HCT116 (cell line): ENCODE measurements at regions not wholly inside any gene's neighbourhood (a gene's known extent, or its start where the extent isn't known, plus 50 kb on each side); places are given as distances from the start of the nearest gene placed in this dataset.

ENCODE experiments used
- ATAC-seq: fragments of 200-7000 bp; cut with Tn5 transposase; 2 replicates; pipeline ENCODE4 v1.9.1; 2020; ENCODE audit warnings: mild to moderate bottlenecking, moderate library complexity
- BruUV-seq: library from RNA; stranded (reverse); fragments of 400-500 nt; replicated peaks from 2 replicates; lab custom pipeline; 2021; lab: Mats Ljungman, UMichigan
- CTCF ChIA-PET: fragments of 300-600 bp; sonication (Branson Sonifier 250); formaldehyde crosslinking; loops from one replicate; lab custom pipeline; 2021; ENCODE audit warnings: antibody characterized with exemption; lab: Charles Lee
- POLR2A ChIA-PET: fragments of 300-600, 350-600 bp; sonication (Branson Sonifier 250); formaldehyde crosslinking; loops from one replicate; lab custom pipeline; 2021; ENCODE audit warnings: antibody characterized with exemption; lab: Charles Lee
- RAD21 ChIA-PET, 2 experiments: fragments of 300-600 bp; sonication (Branson Sonifier 250); formaldehyde crosslinking; loops; one replicate each; lab custom pipeline; 2023; ENCODE audit warnings: low total read pairs in 2 of 2; ENCODE audit not compliant: uncharacterized antibody in 2 of 2, unreplicated experiment in 2 of 2, low non-redundant PET in 1 of 2; lab: Charles Lee
- DNase-seq: peaks from one replicate; pipeline ENCODE4 v3.0.0-alpha.2; 2010; ENCODE audit warnings: low read depth, low spot score
- H2AFZ ChIP-seq: fragments of 200-600 bp; shearing (Covaris generic), sonication (generic); 2 replicates; pipeline ENCODE4 v1.6.1; 2017; ENCODE audit warnings: low read depth, mixed run types, mixed read lengths, antibody characterized with exemption, low read length; ENCODE audit not compliant: poor library complexity, severe bottlenecking
- H3K27ac ChIP-seq: 2 replicates; pipeline ENCODE4 v1.5.1; 2012; ENCODE audit warnings: low read depth, low read length
- H3K27me3 ChIP-seq: fragments of 200-600 bp; sonication (generic); 2 replicates; pipeline ENCODE4 v1.6.1; 2016; ENCODE audit warnings: mixed run types, low read length, mixed read lengths; ENCODE audit not compliant: insufficient read depth
- H3K36me3 ChIP-seq, 2 experiments: fragments of 200-500 bp in 1 of 2; fragments of 200-600 bp in 1 of 2; sonication (Bioruptor generic) in 1 of 2; sonication (generic) in 1 of 2; 2 replicates each; pipeline versions ENCODE4 v1.5.1 to v1.6.1; 2014 to 2016; ENCODE audit warnings: low read length in 2 of 2, inconsistent platforms in 1 of 2, mixed read lengths in 1 of 2, mixed run types in 1 of 2; ENCODE audit not compliant: insufficient read depth in 2 of 2, control insufficient read depth in 1 of 2
- H3K4me1 ChIP-seq, 2 experiments: fragments of 200-600 bp in 1 of 2; sonication (generic) in 1 of 2; 2 replicates each; pipeline versions ENCODE4 v1.5.1 to v1.6.1; 2012 to 2017; ENCODE audit warnings: low read length in 2 of 2, inconsistent platforms in 1 of 2, mild to moderate bottlenecking in 1 of 2, mixed read lengths in 1 of 2, mixed run types in 1 of 2, moderate library complexity in 1 of 2; ENCODE audit not compliant: insufficient read depth in 2 of 2, control insufficient read depth in 1 of 2
- H3K4me2 ChIP-seq: fragments of 200-600 bp; sonication (generic); 2 replicates; pipeline ENCODE4 v1.6.1; 2017; ENCODE audit warnings: mixed run types, low read length, mixed read lengths
- H3K4me3 ChIP-seq, 2 experiments: fragments of 200-600 bp in 1 of 2; sonication (generic) in 1 of 2; replicated peaks in 1 of 2; 2 replicates each; pipeline ENCODE4 v1.5.1; 2011 to 2016; ENCODE audit warnings: low read length in 2 of 2, control low read depth in 1 of 2, low read depth in 1 of 2, mild to moderate bottlenecking in 1 of 2, mixed read lengths in 1 of 2, mixed run types in 1 of 2
- H3K79me2 ChIP-seq: fragments of 200-600 bp; sonication (generic); 2 replicates; pipeline ENCODE4 v1.6.1; 2017; ENCODE audit warnings: mild to moderate bottlenecking, mixed run types, low read length, moderate library complexity, mixed read lengths; ENCODE audit not compliant: insufficient read depth
- H3K9ac ChIP-seq: fragments of 200-600 bp; sonication (generic); 2 replicates; pipeline ENCODE4 v1.6.1; 2016; ENCODE audit warnings: low read length, mixed read lengths
- H3K9me2 ChIP-seq: fragments of 200-600 bp; sonication (generic), shearing (Covaris generic); 2 replicates; pipeline ENCODE4 v1.6.1; 2017; ENCODE audit warnings: mixed run types, mild to moderate bottlenecking, moderate library complexity; ENCODE audit not compliant: insufficient read depth
- H3K9me3 ChIP-seq, 2 experiments: fragments of 200-500 bp in 1 of 2; fragments of 200-600 bp in 1 of 2; sonication (Bioruptor generic) in 1 of 2; sonication (generic) in 1 of 2; 2 replicates each; pipeline ENCODE4 v1.6.1; 2014 to 2017; ENCODE audit warnings: low read length in 2 of 2, mixed read lengths in 2 of 2, inconsistent platforms in 1 of 2, low read depth in 1 of 2, mild to moderate bottlenecking in 1 of 2, mixed run types in 1 of 2, moderate library complexity in 1 of 2; ENCODE audit not compliant: control insufficient read depth in 1 of 2, insufficient read depth in 1 of 2
- H4K20me1 ChIP-seq: fragments of 200-600 bp; sonication (generic), shearing (Covaris generic); 2 replicates; pipeline ENCODE4 v1.6.1; 2017; ENCODE audit warnings: mixed run types, mild to moderate bottlenecking, moderate library complexity; ENCODE audit not compliant: insufficient read depth
- CBX3 ChIP-seq: IDR thresholded peaks from 2 replicates; pipeline ENCODE4 v1.6.1; 2012; ENCODE audit warnings: low read depth
- CEBPB ChIP-seq: IDR thresholded peaks from 2 replicates; pipeline ENCODE4 v1.6.1; 2012; ENCODE audit warnings: low read depth
- ELF1 ChIP-seq: IDR thresholded peaks from 2 replicates; pipeline ENCODE4 v1.6.1; 2012; ENCODE audit warnings: low read depth, borderline replicate concordance
- EZH2 ChIP-seq: fragments of 200-600 bp; sonication (generic); IDR thresholded peaks from 2 replicates; pipeline ENCODE4 v1.6.1; 2017; ENCODE audit warnings: antibody characterized with exemption, mixed run types
- EZH2phosphoT487 ChIP-seq: fragments of 200-600 bp; IDR thresholded peaks from 2 replicates; pipeline ENCODE4 v1.6.1; 2018; ENCODE audit warnings: antibody characterized with exemption, borderline replicate concordance
- JUND ChIP-seq: IDR thresholded peaks from 2 replicates; pipeline ENCODE4 v1.6.1; 2012
- POLR2A ChIP-seq: IDR thresholded peaks from 2 replicates; pipeline ENCODE4 v1.7.0; 2011; ENCODE audit warnings: borderline replicate concordance; ENCODE audit not compliant: insufficient read depth, insufficient read length; ENCODE audit errors: extremely low read depth
- POLR2AphosphoS5 ChIP-seq: IDR thresholded peaks from 2 replicates; pipeline ENCODE4 v1.6.1; 2011; ENCODE audit warnings: mild to moderate bottlenecking, low read depth, low read length, moderate library complexity
- TCF7L2 ChIP-seq: IDR thresholded peaks from 2 replicates; pipeline ENCODE4 v1.7.0; 2011; ENCODE audit warnings: borderline replicate concordance, inconsistent platforms; ENCODE audit not compliant: insufficient read depth, insufficient read length; ENCODE audit errors: extremely low read depth
- YY1 ChIP-seq: IDR thresholded peaks from 2 replicates; pipeline ENCODE4 v1.6.1; 2011; ENCODE audit warnings: low read length, low read depth, moderate library complexity, mild to moderate bottlenecking; ENCODE audit not compliant: insufficient replicate concordance; ENCODE audit errors: extremely low read depth
- ZFX ChIP-seq: fragments of 450-650 bp; IDR thresholded peaks from 2 replicates; pipeline ENCODE4 v1.6.1; 2017
- ZNF274 ChIP-seq: fragments of 200-500 bp; sonication (Bioruptor generic); IDR thresholded peaks from 2 replicates; pipeline ENCODE4 v1.6.1; 2014; ENCODE audit warnings: mild to moderate bottlenecking, low read depth, low read length, inconsistent platforms
- intact Hi-C: fragments of 100-400 bp; cut with micrococcal nuclease; formaldehyde crosslinking; loops from 2 replicates; pipeline ENCODE4 v1.10.0; 2022
- TF ChIP-seq, protein P1 (sequence below): IDR thresholded peaks from 2 replicates; pipeline ENCODE4 v1.6.1; 2011; ENCODE audit warnings: mild to moderate bottlenecking, low read length, moderate library complexity; ENCODE audit not compliant: insufficient replicate concordance; ENCODE audit errors: extremely low read depth
- TF ChIP-seq, protein P2 (sequence below): IDR thresholded peaks from 2 replicates; pipeline ENCODE4 v1.6.1; 2012
- TF ChIP-seq, protein P3 (sequence below): IDR thresholded peaks from 2 replicates; pipeline ENCODE4 v1.6.1; 2012
- TF ChIP-seq, protein P4 (sequence below): IDR thresholded peaks from 2 replicates; pipeline ENCODE4 v1.6.1; 2012; ENCODE audit warnings: low read depth

DNA sequence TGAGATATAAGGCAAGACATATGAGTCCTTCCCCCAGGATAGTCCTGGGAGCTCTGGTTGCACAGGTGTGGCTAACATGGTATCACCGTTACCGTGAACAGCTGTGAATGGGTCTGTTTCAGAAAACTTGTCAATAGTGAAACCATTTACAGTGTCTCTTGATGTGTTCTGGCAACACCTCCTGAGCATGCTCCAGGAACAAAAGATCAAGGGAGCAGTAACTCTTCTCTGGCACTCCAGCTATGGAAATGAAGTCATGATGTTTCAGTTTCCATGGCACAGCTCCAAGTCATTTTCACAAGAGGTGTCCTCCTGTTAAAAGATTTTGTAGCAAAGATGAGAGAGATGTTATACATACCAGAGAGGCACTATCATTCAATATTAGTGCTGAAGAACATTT is 253.7 kb downstream of the SNAPC1 start:
- H3K79me2 ChIP-seq = no peaks in the 10 kb centered on the region
- H3K27ac ChIP-seq = no peak overlapping the region
- ATAC-seq (no peak), DNase-seq (no peak)
- H3K9ac ChIP-seq = no peak overlapping the region
- peaks cover 47% of the 10 kb centered on the region for H3K27me3 ChIP-seq
- intact Hi-C loops = no loop called here
- ChIA-PET POLR2A (no interaction called here), RAD21 (no interaction called here)
- no peaks in the 10 kb centered on the region for H3K4me1 ChIP-seq
- BruUV-seq = no TSS peak
- no peaks in the 10 kb centered on the region for H3K9me3 ChIP-seq
- H4K20me1 ChIP-seq = no peaks in the 10 kb centered on the region
- H3K4me2 ChIP-seq = no peak overlapping the region
- no peaks in the 10 kb centered on the region for H3K36me3 ChIP-seq
- no peak overlapping the region for H2AFZ ChIP-seq
- no peak for TF ChIP-seq EZH2
- TF ChIP-seq CEBPB = no peak
- no peak for TF ChIP-seq ZFX
- TF ChIP-seq, protein P1, sequence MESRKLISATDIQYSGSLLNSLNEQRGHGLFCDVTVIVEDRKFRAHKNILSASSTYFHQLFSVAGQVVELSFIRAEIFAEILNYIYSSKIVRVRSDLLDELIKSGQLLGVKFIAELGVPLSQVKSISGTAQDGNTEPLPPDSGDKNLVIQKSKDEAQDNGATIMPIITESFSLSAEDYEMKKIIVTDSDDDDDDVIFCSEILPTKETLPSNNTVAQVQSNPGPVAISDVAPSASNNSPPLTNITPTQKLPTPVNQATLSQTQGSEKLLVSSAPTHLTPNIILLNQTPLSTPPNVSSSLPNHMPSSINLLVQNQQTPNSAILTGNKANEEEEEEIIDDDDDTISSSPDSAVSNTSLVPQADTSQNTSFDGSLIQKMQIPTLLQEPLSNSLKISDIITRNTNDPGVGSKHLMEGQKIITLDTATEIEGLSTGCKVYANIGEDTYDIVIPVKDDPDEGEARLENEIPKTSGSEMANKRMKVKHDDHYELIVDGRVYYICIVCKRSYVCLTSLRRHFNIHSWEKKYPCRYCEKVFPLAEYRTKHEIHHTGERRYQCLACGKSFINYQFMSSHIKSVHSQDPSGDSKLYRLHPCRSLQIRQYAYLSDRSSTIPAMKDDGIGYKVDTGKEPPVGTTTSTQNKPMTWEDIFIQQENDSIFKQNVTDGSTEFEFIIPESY = no peak
- TF ChIP-seq, protein P2, sequence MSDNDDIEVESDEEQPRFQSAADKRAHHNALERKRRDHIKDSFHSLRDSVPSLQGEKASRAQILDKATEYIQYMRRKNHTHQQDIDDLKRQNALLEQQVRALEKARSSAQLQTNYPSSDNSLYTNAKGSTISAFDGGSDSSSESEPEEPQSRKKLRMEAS = no peak
- TF ChIP-seq EZH2phosphoT487 = no peak
- TF ChIP-seq, protein P3, sequence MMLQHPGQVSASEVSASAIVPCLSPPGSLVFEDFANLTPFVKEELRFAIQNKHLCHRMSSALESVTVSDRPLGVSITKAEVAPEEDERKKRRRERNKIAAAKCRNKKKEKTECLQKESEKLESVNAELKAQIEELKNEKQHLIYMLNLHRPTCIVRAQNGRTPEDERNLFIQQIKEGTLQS = no peak
- TF ChIP-seq ELF1 = no peak
- TF ChIP-seq, protein P4, sequence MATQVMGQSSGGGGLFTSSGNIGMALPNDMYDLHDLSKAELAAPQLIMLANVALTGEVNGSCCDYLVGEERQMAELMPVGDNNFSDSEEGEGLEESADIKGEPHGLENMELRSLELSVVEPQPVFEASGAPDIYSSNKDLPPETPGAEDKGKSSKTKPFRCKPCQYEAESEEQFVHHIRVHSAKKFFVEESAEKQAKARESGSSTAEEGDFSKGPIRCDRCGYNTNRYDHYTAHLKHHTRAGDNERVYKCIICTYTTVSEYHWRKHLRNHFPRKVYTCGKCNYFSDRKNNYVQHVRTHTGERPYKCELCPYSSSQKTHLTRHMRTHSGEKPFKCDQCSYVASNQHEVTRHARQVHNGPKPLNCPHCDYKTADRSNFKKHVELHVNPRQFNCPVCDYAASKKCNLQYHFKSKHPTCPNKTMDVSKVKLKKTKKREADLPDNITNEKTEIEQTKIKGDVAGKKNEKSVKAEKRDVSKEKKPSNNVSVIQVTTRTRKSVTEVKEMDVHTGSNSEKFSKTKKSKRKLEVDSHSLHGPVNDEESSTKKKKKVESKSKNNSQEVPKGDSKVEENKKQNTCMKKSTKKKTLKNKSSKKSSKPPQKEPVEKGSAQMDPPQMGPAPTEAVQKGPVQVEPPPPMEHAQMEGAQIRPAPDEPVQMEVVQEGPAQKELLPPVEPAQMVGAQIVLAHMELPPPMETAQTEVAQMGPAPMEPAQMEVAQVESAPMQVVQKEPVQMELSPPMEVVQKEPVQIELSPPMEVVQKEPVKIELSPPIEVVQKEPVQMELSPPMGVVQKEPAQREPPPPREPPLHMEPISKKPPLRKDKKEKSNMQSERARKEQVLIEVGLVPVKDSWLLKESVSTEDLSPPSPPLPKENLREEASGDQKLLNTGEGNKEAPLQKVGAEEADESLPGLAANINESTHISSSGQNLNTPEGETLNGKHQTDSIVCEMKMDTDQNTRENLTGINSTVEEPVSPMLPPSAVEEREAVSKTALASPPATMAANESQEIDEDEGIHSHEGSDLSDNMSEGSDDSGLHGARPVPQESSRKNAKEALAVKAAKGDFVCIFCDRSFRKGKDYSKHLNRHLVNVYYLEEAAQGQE = no peak
- TF ChIP-seq ZNF274 = no peak
- no peak for TF ChIP-seq CBX3
- no peak for TF ChIP-seq POLR2AphosphoS5
- TF ChIP-seq JUND = no peak
- no peak for TF ChIP-seq POLR2A
- no peak for TF ChIP-seq TCF7L2
- TF ChIP-seq YY1 = no peak
- TF ChIP-seq, all 23 proteins: peak for 0
- H3K4me3 ChIP-seq = no peak overlapping the region
- no peaks in the 10 kb centered on the region for H3K9me2 ChIP-seq
- CTCF ChIA-PET = no interaction called here
